ENCODE measurements at regions not wholly inside any gene's neighbourhood (a gene's known extent, or its start where the extent isn't known, plus 50 kb on each side); places are given as distances from the start of the nearest gene placed in this dataset.

GRCh38 chr18:40058811-40059570 lies 1896.0 kb upstream of the PIK3C3 start:
- DNase-seq (ENCODE audit: low spot score), result no peak

GRCh38 chr18:40056079-40056692 lies 1898.8 kb upstream of the PIK3C3 start:
- no peak for DNase-seq (ENCODE audit: low spot score)

DNA sequence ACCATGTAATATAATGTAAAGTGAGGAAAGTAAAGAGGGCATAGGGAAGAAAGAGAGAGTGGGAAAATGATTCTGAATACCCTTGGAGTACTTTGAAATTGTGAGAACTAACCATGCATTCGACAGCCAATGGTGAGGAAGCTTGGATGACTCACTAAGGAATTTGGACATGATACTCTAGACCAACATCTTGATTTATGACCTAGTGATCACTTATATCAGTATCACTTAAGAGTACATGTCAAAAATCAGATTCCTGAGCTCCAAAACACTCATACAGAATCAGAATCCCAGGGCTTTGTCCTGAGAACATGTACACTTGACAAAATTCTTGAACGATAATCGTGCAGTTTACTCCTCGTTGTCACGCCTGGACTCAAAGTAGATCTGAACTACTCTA lies 1899.8 kb upstream of the PIK3C3 start:
- DNase-seq (ENCODE audit: low spot score), result no peak

DNA sequence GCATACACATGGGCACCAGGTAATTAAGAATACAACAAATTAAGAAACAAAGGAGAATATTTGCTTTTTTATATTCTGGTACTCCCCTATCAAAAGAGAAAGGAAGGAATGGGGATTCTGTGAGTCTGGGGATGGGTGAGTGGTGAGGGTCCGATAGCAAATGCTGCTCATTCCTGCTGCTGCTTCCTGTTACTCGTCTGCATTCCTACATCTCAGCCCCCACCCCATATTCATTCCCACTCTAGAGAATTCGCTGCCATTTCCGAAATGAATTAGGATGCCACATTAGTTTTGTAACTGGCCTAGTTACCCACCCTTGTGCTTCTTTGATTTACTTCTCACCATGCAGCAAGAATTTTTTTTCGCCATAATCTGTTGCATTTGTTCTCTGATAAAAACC lies 1905.3 kb upstream of the PIK3C3 start:
- DNase-seq (ENCODE audit: low spot score), result no peak

GRCh38 chr18:40048886-40049650 lies 1906.0 kb upstream of the PIK3C3 start:
- no peak for DNase-seq (ENCODE audit: low spot score)

DNA sequence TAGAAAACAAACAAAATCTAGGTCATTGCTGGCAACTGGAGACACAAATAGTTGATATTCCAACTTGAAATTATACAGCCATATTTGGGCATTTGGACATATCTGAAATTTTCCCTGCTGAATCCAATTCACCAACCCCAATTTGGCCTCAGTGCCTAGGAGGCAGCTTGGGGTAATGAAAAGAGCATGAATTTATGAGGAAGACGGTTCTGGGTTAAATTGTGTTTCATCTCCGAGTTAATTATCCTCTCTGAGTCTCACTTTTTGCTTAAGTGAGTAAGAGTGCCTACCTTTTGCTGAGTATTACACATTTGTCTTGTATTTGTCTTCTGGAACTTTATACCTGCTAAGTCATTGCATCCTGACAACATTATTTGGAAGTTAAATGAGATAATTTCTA lies 1906.8 kb upstream of the PIK3C3 start:
- no peak for DNase-seq (ENCODE audit: low spot score)

- no peak for DNase-seq (ENCODE audit: low spot score)
These were observed 1908.4 kb upstream of the PIK3C3 start for GRCh38 chr18:40046596-40046995.

GRCh38 chr18:40041951-40042350 lies 1913.1 kb upstream of the PIK3C3 start:
- DNase-seq (ENCODE audit: low spot score), result no peak

- DNase-seq (ENCODE audit: low spot score), result no peak
These were observed 1914.5 kb upstream of the PIK3C3 start for GRCh38 chr18:40040574-40040973.

DNA sequence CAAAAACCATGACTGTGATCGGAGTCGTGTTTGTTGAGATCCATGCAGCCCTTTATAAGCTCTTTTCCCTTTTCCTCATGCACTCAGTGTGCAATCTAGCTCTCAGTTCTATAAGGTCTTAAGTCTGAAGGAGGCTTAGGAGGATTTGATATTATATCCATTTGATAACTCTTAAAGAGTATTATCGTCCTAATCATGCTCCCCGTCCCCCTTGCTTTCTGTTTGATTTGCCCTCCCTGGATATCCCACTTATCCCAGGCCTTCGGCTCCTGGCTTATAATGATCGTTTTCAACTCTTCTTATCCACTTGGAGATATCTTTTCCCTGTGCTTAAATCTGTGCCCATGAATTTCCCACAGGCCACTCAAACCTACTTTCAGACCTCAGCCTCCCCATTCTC lies 1917.7 kb upstream of the PIK3C3 start:
- DNase-seq (ENCODE audit: low spot score), result no peak

DNA sequence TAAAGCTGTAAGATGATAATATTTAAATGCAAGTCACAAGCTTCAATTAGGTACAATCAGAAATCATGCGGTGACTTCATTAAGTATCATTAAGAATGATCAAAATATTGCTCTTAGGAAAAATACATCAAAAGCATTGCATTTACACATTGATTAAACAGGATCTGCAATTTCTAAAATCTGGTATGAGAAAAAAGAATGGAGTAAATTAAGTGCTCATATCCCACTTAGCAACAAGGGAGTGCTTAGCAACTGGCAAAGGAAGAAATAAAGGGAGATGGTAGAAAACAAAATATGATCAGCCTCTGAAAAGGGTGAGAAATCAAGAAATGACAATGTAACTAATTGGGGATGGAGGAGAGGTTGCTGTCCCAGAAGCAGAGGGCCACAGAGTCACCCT lies 1918.2 kb upstream of the PIK3C3 start:
- peak; percentile 6 for DNase-seq (ENCODE audit: low spot score)

DNA sequence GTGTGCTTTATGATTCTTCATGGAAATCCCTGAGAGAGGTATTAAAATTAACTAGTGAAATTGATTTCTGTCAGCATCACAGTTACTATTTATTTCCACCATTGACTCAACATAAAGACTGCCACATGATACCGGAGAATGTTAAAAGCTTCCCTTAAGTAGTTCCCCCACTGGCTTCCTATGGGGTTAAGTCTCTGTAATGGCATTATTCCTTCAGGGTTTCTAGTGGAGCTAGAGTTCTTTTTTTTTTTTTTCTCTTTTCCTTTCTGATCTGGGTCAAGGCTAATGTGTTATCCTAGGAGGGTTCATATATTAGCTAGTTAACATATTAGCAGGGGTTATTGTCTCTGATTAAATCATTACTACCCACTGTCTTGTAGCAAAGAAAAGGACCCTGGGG lies 1919.1 kb upstream of the PIK3C3 start:
- DNase-seq (ENCODE audit: low spot score), result no peak

DNA sequence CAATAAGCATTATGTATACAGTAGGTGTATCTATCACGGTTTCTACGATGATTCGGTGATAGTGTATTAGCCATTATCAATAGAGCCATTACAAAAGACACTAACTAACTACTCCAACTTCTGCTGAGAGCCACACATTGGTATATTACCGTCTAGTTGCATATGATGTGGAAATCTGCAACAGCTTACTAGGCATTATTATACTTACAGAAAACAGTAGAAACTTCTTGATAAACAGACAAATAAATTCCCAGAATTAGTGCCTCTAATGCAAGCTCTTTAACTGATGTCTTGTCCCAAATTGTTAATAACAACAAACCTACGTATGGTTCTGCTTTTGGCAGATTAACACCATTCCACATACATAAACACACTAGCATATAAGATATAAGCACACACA lies 1923.0 kb upstream of the PIK3C3 start:
- no peak for DNase-seq (ENCODE audit: low spot score)

DNA sequence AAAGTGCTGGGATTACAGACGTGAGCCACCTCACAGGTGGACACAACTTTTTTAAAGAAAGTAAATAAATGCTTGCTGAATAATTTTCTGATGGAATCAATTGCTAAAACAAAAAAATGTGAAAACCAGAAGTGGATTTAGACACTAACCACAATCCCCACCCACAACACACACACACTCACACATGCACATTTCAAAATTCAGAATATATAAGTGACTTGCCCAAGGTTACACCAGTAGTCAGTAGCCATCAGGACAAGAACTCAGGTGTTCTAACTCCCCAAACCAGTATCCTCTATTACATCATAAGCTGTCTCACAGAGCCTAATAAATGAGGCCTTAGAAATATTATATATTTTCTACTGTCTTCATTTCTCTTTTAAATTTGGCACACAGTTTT lies 1923.6 kb upstream of the PIK3C3 start:
- no peak for DNase-seq (ENCODE audit: low spot score)

DNA sequence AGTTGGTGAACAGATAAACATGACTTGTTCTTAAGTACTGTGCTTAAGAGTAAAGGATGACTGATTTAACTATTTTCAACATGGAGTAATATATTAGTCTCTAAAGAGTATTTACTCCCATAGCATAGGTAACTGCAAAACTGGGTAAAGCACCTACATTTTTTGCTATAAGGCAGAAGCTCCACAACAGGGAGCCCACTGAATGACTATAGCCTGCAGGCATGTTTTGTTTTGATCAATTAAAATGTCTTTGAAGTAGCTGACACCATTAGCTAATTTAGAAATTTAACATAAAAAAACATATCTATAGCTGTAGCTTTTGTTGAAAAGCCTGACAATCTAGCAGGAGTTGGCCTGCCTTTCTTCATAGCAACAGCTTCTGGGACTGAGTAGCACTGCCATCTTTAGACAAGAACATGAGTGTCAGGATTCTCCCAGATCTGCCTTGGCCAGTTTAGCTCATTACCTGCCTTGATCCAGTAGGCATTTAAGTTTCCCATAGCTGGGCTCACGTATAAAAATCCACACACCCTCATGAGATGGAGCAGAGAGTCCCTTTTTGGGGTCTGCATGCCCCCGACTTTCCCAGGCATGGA lies 1935.1 kb upstream of the PIK3C3 start:
- peak; percentile 18 for DNase-seq (ENCODE audit: low spot score)

GRCh38 chr18:40018266-40018665 lies 1936.8 kb upstream of the PIK3C3 start:
- no peak for DNase-seq (ENCODE audit: low spot score)

DNA sequence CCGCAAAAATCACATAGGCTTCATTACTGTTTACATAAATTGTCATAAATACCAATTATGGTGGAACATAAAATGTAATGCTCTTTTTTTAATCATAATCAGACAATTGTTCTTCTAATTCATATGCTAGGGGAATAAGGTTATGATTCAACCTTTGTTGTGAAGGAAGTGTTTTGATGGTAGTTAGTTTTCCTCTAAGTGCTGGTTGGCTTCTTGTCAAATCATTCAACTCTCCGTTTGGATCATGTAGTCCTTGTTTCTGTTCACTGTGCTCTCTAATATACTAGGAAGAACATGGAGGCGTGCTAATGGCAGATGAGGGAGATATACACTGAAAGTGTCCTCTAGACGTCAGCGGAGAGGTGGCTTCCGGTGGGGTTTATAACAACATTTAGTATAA lies 1938.0 kb upstream of the PIK3C3 start:
- no peak for DNase-seq (ENCODE audit: low spot score)

- DNase-seq (ENCODE audit: low spot score), result no peak
These were observed 1938.6 kb upstream of the PIK3C3 start for GRCh38 chr18:40016405-40016804.

DNA sequence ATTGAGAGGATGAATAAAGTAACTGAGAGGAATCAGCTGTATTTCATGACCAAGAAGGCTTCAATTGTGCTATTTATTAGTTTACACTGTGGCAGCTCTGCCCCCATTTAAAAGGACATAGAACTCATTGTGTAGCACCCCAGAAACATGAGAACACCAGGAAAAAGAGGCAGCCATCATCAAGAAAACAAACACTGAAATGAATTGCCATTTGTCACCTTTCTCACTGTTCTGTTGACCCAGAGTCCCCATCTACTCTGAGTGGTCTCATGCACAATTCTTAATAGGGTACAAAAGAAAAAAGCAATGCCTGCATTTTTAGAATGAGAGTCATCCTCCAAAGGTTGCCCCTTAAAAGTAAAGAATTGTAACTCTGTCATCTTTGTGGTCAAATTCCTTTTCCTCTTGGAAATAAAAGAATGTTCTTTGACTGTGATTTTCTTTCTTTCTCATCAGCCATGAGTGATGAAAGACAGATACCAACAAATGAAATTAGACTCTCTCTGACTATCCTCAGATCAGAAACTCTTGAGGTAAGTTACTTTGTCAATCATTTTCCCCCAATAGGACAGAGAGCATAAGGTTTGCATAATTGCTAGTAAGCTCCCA lies 1941.9 kb upstream of the PIK3C3 start:
- peak; percentile 34 for DNase-seq (ENCODE audit: low spot score)

GRCh38 chr18:40011201-40011600 lies 1943.8 kb upstream of the PIK3C3 start:
- no peak for DNase-seq (ENCODE audit: low spot score)

DNA sequence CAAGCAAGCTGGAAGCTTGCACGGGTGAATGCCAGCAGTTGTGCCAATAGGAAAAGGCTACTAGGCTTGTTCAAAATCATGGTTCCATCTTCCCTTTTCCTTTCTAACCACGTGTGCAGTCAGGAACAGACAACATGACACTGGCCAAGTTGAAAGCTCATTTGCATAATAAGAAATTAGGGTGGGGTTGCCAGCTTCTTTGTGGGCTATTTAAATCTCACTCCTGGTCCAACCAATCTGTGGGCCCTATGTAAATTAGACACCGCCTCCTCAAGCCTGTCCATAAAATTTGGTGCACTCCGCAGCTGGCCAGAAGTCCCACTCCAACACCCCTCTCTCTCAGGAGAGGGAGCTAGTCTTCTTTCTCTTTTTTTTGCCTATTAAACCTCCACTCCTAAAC lies 1948.4 kb upstream of the PIK3C3 start:
- DNase-seq (ENCODE audit: low spot score), result peak; percentile 27

- no peak for DNase-seq (ENCODE audit: low spot score)
These were observed 1950.8 kb upstream of the PIK3C3 start for GRCh38 chr18:40004246-40004645.

Data from Ammon's horn (tissue), 1 donor.